ENCODE measurements at regions not wholly inside any gene's neighbourhood (a gene's known extent, or its start where the extent isn't known, plus 50 kb on each side); places are given as distances from the start of the nearest gene placed in this dataset.

DNA sequence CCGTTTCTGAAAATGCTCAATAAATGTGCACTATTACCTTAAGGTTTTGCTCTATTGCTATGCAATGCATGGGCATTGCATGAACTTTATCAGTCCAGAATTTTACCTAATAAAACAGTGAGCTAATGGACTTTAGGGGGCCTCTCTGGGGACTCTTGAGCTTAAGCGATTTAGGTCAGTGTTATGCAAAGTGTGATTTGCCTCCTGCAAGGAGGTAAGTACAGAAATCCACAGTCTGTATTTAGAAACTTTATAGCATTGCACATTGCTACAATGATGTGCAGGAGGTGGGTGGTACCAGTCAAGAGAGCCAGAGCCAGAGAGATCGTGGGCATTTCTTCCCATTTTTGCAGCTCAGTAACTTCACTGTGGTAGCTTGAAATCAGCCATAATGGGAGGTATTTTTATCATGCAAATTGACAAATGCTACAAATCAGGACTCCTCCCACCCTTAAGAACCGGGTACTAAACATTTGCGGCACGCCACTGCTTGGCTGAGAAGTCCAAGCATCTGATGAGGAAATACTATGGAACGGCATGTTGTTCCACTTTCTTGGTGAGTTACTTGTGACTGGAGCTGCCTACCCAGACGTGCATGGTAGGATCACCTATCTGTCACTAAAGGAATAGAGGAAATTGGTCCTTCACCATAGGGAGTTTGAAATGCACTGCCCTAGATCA lies 174.6 kb upstream of the PGRMC2 start:
- no CpG with 5 or more reads among the region's 8 CpGs for WGBS, 2 donors (ENCODE audit: extremely low coverage in 2 of 2, insufficient read length in 2 of 2, insufficient replicate concordance in 1 of 2)
- Histone ChIP-seq H3K4me3 (ENCODE audit: low read length in 2 of 2) (no peak overlapping the region), H3K27ac (replicated peaks; ENCODE audit: low read length) (no peak overlapping the region)

DNA sequence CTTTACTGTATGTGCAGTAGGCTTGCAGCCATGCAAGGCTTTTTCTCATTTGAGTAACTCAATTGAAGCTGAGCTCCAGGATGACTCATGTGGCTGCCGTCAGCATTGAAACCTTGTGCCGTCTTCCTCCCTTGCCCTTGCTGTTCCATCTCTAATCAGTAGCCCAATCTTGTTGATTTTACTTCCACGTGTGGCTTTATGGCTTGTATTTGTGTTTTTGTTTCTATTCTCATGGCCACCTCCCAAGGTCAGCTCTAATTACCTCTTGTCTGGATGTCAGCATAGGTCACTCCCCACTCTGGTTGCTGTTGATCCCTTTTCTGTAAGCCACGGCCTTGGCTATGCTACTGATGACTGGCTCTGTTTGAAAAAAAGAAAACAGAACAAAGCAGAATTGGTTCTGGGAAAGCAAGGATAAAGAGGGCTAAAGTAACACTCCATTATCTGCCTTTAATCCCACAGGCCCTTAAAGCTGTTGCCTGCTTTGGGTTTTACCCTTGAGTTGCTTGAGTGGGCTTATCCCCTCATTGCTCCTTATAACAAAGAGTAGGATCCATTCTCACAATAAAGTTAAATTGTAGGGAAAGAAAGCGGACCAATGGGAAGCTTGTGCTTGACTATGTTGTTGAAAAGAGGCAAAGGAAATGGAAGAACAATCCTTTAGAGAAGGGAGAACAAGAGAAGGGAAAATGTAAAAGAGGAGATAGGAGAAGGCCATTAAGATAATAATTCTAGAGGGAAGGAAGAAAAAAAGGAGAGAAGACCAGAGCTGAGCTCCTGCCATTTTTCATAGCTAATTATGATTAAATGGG lies 173.9 kb upstream of the PGRMC2 start:
- Histone ChIP-seq H3K4me1 (ENCODE audit: control insufficient read depth in 2 of 2, insufficient read depth in 1 of 2, low read depth in 1 of 2, low read length in 2 of 2) (peaks cover 4 to 9% of the 10 kb centered on the region in 2 donors), H2BK15ac (ENCODE audit: low read length) (no peak overlapping the region), H3K79me1 (ENCODE audit: low read depth, low read length) (no peaks in the 10 kb centered on the region), H3K18ac (ENCODE audit: low read length) (no peak overlapping the region), H3K27me3 (ENCODE audit: control insufficient read depth in 3 of 3, insufficient read depth in 3 of 3, low read depth in 1 of 3, low read length in 3 of 3) (peaks cover 0 to 12% (median 3%) of the 10 kb centered on the region in 3 experiments), H4K8ac (ENCODE audit: low read depth, low read length) (no peak overlapping the region), H3K14ac (ENCODE audit: low read length) (no peak overlapping the region), H3K36me3 (replicated peaks in 1 of 2; ENCODE audit: control insufficient read depth in 2 of 2, insufficient read depth in 2 of 2, low read length in 2 of 2) (no peaks in the 10 kb centered on the region), H2AK5ac (ENCODE audit: low read depth, low read length) (no peak overlapping the region), H2AFZ (ENCODE audit: low read length) (no peak overlapping the region), H3K27ac (replicated peaks; ENCODE audit: low read length) (no peak overlapping the region), H4K91ac (ENCODE audit: low read depth, low read length, poor library complexity) (no peak overlapping the region), H2BK5ac (ENCODE audit: low read length) (no peak overlapping the region), H3K4ac (ENCODE audit: low read length) (no peak overlapping the region), H3K4me2 (ENCODE audit: insufficient read depth, low read length, poor library complexity, severe bottlenecking) (no peak overlapping the region), H3K23ac (ENCODE audit: low read depth, low read length, poor library complexity) (no peak overlapping the region), H2BK12ac (ENCODE audit: low read length) (no peak overlapping the region), H3K4me3 (ENCODE audit: low read length in 2 of 2) (no peak overlapping the region), H2BK120ac (ENCODE audit: low read depth, low read length) (no peak overlapping the region), H3K9me3 (replicated peaks in 1 of 2; ENCODE audit: control insufficient read depth in 2 of 2, insufficient read depth in 1 of 2, low read depth in 1 of 2, low read length in 2 of 2) (peaks cover 0 to 2% of the 10 kb centered on the region in 2 donors), H3K9ac (ENCODE audit: low read depth, low read length, poor library complexity) (no peak overlapping the region)
- WGBS, 2 donors (ENCODE audit: extremely low coverage in 2 of 2, insufficient read length in 2 of 2, insufficient replicate concordance in 1 of 2): no CpG with 5 or more reads among the region's 5 CpGs
- peak; percentile 65 for DNase-seq (ENCODE audit: low spot score)

More for the DNA sequence above, 174.6 kb upstream of the PGRMC2 start:
- no peak overlapping the region for H3K4me2 ChIP-seq (ENCODE audit: insufficient read depth, low read length, poor library complexity, severe bottlenecking)
- peaks cover 0 to 12% (median 3%) of the 10 kb centered on the region in 3 experiments for H3K27me3 ChIP-seq (ENCODE audit: control insufficient read depth in 3 of 3, insufficient read depth in 3 of 3, low read depth in 1 of 3, low read length in 3 of 3)
- peaks cover 4 to 9% of the 10 kb centered on the region in 2 donors for H3K4me1 ChIP-seq (ENCODE audit: control insufficient read depth in 2 of 2, insufficient read depth in 1 of 2, low read depth in 1 of 2, low read length in 2 of 2)
- H3K18ac ChIP-seq (ENCODE audit: low read length): no peak overlapping the region
- H2BK120ac ChIP-seq (ENCODE audit: low read depth, low read length): no peak overlapping the region
- H2AK5ac ChIP-seq (ENCODE audit: low read depth, low read length): peak overlapping the region; percentile 26
- no peaks in the 10 kb centered on the region for H3K36me3 ChIP-seq (replicated peaks in 1 of 2; ENCODE audit: control insufficient read depth in 2 of 2, insufficient read depth in 2 of 2, low read length in 2 of 2)
- H3K9me3 ChIP-seq (replicated peaks in 1 of 2; ENCODE audit: control insufficient read depth in 2 of 2, insufficient read depth in 1 of 2, low read depth in 1 of 2, low read length in 2 of 2): peaks cover 0 to 2% of the 10 kb centered on the region in 2 donors
- no peak for DNase-seq (ENCODE audit: low spot score)
- no peak overlapping the region for H3K4ac ChIP-seq (ENCODE audit: low read length)
- no peak overlapping the region for H2AFZ ChIP-seq (ENCODE audit: low read length)
- H2BK15ac ChIP-seq (ENCODE audit: low read length): no peak overlapping the region
- no peak overlapping the region for H3K14ac ChIP-seq (ENCODE audit: low read length)
- no peak overlapping the region for H3K23ac ChIP-seq (ENCODE audit: low read depth, low read length, poor library complexity)
- no peak overlapping the region for H2BK12ac ChIP-seq (ENCODE audit: low read length)
- no peak overlapping the region for H3K9ac ChIP-seq (ENCODE audit: low read depth, low read length, poor library complexity)
- no peak overlapping the region for H4K8ac ChIP-seq (ENCODE audit: low read depth, low read length)
- no peak overlapping the region for H2BK5ac ChIP-seq (ENCODE audit: low read length)
- no peaks in the 10 kb centered on the region for H3K79me1 ChIP-seq (ENCODE audit: low read depth, low read length)
- no peak overlapping the region for H4K91ac ChIP-seq (ENCODE audit: low read depth, low read length, poor library complexity)

DNA sequence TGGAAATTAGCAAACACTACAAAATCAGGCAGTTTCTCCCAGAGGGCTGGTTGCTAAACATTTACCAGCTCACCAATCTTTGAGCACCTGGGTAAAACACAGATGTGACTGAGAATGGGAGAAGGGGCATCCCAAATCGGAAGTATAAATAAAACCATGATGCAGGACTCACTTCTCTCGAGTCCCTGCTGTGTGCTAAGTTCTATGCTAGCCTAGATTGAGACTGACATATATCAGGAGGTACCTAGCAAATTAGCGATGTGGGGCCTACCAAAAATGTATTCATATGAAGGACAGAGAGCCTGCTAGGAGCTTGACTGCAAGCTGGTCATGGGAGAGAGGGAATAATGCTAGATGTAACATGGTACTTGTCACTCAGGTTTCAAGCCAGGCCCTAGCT lies 171.9 kb upstream of the PGRMC2 start:
- Histone ChIP-seq H2AFZ (ENCODE audit: low read length) (no peak overlapping the region), H3K79me1 (ENCODE audit: low read depth, low read length) (no peaks in the 10 kb centered on the region), H4K8ac (ENCODE audit: low read depth, low read length) (no peak overlapping the region), H2AK5ac (ENCODE audit: low read depth, low read length) (no peak overlapping the region), H4K91ac (ENCODE audit: low read depth, low read length, poor library complexity) (no peak overlapping the region), H2BK120ac (ENCODE audit: low read depth, low read length) (no peak overlapping the region), H3K4me2 (ENCODE audit: insufficient read depth, low read length, poor library complexity, severe bottlenecking) (no peak overlapping the region), H3K9ac (ENCODE audit: low read depth, low read length, poor library complexity) (no peak overlapping the region), H2BK5ac (ENCODE audit: low read length) (no peak overlapping the region), H3K4ac (ENCODE audit: low read length) (no peak overlapping the region), H3K14ac (ENCODE audit: low read length) (no peak overlapping the region), H3K9me3 (replicated peaks in 1 of 2; ENCODE audit: control insufficient read depth in 2 of 2, insufficient read depth in 1 of 2, low read depth in 1 of 2, low read length in 2 of 2) (peaks cover 0 to 2% of the 10 kb centered on the region in 2 donors), H3K27me3 (ENCODE audit: control insufficient read depth in 3 of 3, insufficient read depth in 3 of 3, low read depth in 1 of 3, low read length in 3 of 3) (peaks cover 0 to 12% (median 3%) of the 10 kb centered on the region in 3 experiments), H3K23ac (ENCODE audit: low read depth, low read length, poor library complexity) (no peak overlapping the region), H2BK12ac (ENCODE audit: low read length) (no peak overlapping the region), H3K27ac (replicated peaks; ENCODE audit: low read length) (no peak overlapping the region), H3K36me3 (replicated peaks in 1 of 2; ENCODE audit: control insufficient read depth in 2 of 2, insufficient read depth in 2 of 2, low read length in 2 of 2) (no peaks in the 10 kb centered on the region), H3K4me3 (ENCODE audit: low read length in 2 of 2) (no peak overlapping the region), H2BK15ac (ENCODE audit: low read length) (no peak overlapping the region), H3K18ac (ENCODE audit: low read length) (no peak overlapping the region), H3K4me1 (ENCODE audit: control insufficient read depth in 2 of 2, insufficient read depth in 1 of 2, low read depth in 1 of 2, low read length in 2 of 2) (peaks cover 5 to 12% of the 10 kb centered on the region in 2 donors)
- no CpG with 5 or more reads among the region's 3 CpGs for WGBS, 2 donors (ENCODE audit: extremely low coverage in 2 of 2, insufficient read length in 2 of 2, insufficient replicate concordance in 1 of 2)
- no peak for DNase-seq (ENCODE audit: low spot score)

DNA sequence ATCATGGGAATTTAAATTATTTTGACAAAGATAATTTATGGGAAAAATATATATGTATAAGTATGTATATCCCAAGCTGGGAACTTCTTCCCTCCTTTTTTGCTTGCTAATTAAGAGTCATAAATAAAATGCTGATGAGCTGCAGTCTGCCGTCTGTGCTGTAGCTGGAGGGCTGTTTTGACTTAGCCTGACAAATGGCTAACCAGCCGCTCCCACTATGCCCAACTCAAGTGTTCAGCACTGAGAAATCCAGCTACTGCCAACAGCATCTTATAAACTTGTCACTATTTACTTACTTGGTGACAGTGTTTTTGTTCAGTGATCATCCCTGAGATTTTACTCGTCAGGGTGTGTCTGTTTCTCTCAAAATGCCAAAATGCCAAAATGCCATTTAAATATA lies 171.2 kb upstream of the PGRMC2 start:
- H3K4me1 ChIP-seq (ENCODE audit: control insufficient read depth in 2 of 2, insufficient read depth in 1 of 2, low read depth in 1 of 2, low read length in 2 of 2): peaks cover 6 to 13% of the 10 kb centered on the region in 2 donors
- H3K9me3 ChIP-seq (replicated peaks in 1 of 2; ENCODE audit: control insufficient read depth in 2 of 2, insufficient read depth in 1 of 2, low read depth in 1 of 2, low read length in 2 of 2): peaks cover 0 to 2% of the 10 kb centered on the region in 2 donors
- no peak overlapping the region for H2BK15ac ChIP-seq (ENCODE audit: low read length)
- no peak overlapping the region for H3K4me3 ChIP-seq (ENCODE audit: low read length in 2 of 2)
- no CpG with 5 or more reads among the region's 3 CpGs for WGBS, 2 donors (ENCODE audit: extremely low coverage in 2 of 2, insufficient read length in 2 of 2, insufficient replicate concordance in 1 of 2)
- no peak overlapping the region for H3K27ac ChIP-seq (replicated peaks; ENCODE audit: low read length)
- no peak overlapping the region for H2BK120ac ChIP-seq (ENCODE audit: low read depth, low read length)
- H2BK5ac ChIP-seq (ENCODE audit: low read length): no peak overlapping the region
- H3K36me3 ChIP-seq (replicated peaks in 1 of 2; ENCODE audit: control insufficient read depth in 2 of 2, insufficient read depth in 2 of 2, low read length in 2 of 2): no peaks in the 10 kb centered on the region
- peaks cover 0 to 12% (median 3%) of the 10 kb centered on the region in 3 experiments for H3K27me3 ChIP-seq (ENCODE audit: control insufficient read depth in 3 of 3, insufficient read depth in 3 of 3, low read depth in 1 of 3, low read length in 3 of 3)
- no peak overlapping the region for H3K4me2 ChIP-seq (ENCODE audit: insufficient read depth, low read length, poor library complexity, severe bottlenecking)
- H3K18ac ChIP-seq (ENCODE audit: low read length): no peak overlapping the region
- no peak overlapping the region for H4K91ac ChIP-seq (ENCODE audit: low read depth, low read length, poor library complexity)
- H3K79me1 ChIP-seq (ENCODE audit: low read depth, low read length): no peaks in the 10 kb centered on the region
- no peak overlapping the region for H2AFZ ChIP-seq (ENCODE audit: low read length)
- no peak overlapping the region for H3K4ac ChIP-seq (ENCODE audit: low read length)
- H3K9ac ChIP-seq (ENCODE audit: low read depth, low read length, poor library complexity): no peak overlapping the region
- H2BK12ac ChIP-seq (ENCODE audit: low read length): no peak overlapping the region
- H4K8ac ChIP-seq (ENCODE audit: low read depth, low read length): no peak overlapping the region
- DNase-seq (ENCODE audit: low spot score): no peak
- H3K14ac ChIP-seq (ENCODE audit: low read length): no peak overlapping the region
- H3K23ac ChIP-seq (ENCODE audit: low read depth, low read length, poor library complexity): no peak overlapping the region
- H2AK5ac ChIP-seq (ENCODE audit: low read depth, low read length): no peak overlapping the region

Data from neuronal stem cell (in vitro differentiated cells).